ENCODE measurements at regions not wholly inside any gene's neighbourhood (a gene's known extent, or its start where the extent isn't known, plus 50 kb on each side); places are given as distances from the start of the nearest gene placed in this dataset.

DNA sequence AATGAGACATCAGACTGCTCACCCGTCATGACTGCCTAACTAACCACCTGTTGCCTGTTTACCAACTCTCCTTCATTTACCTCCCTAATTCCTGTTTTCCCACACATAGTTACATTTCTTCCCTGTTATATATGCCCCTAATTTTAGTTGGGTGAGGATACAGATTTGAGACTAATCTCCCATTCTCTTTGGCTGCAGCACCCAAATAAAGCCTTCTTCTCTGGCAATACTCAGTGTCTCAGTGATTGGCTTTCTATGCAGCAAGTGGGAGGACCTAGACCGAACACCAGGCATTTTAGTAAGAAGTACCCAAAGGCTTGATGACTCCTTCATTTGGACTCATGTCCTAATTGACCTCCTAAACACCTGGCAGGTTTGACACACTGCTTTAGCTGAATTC lies 147.2 kb downstream of the TRIB2 start (continued):
- TF ChIP-seq, protein P1, sequence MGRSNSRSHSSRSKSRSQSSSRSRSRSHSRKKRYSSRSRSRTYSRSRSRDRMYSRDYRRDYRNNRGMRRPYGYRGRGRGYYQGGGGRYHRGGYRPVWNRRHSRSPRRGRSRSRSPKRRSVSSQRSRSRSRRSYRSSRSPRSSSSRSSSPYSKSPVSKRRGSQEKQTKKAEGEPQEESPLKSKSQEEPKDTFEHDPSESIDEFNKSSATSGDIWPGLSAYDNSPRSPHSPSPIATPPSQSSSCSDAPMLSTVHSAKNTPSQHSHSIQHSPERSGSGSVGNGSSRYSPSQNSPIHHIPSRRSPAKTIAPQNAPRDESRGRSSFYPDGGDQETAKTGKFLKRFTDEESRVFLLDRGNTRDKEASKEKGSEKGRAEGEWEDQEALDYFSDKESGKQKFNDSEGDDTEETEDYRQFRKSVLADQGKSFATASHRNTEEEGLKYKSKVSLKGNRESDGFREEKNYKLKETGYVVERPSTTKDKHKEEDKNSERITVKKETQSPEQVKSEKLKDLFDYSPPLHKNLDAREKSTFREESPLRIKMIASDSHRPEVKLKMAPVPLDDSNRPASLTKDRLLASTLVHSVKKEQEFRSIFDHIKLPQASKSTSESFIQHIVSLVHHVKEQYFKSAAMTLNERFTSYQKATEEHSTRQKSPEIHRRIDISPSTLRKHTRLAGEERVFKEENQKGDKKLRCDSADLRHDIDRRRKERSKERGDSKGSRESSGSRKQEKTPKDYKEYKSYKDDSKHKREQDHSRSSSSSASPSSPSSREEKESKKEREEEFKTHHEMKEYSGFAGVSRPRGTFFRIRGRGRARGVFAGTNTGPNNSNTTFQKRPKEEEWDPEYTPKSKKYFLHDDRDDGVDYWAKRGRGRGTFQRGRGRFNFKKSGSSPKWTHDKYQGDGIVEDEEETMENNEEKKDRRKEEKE (IDR thresholded peaks at IDR 0.05), result no peak

DNA sequence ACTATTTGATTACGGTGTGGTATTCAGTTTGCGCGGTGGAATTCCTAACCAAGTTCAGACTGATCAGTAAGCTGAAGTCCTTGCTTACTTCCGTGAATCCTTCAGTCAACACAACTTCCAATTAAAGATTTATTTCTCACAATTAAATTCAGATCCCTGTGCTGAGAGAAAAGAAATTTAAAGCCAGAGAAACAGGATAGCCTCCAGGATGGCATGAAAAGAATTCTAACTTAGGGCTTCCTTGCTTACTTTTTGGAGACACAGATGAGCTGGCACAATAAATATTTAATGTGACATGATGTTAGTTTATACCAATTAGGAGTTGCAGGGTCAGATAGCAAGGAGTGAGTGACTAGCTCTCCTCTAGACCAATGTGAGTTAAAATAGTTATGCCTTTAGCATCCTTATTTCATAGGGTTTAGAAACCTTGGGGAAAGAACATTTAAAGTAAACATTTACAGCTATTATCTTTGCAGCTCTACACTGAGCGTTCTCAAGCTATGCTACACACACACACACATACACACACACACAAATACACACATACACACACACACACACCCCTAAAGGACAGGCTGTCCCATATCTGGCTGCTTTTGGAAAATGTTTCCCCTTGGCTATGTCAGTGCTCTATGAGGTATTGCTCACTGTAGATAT lies 151.0 kb downstream of the TRIB2 start:
- H4K20me1 ChIP-seq (ENCODE audit: control insufficient read depth, insufficient read depth), result no peaks in the 10 kb centered on the region
- H3K27me3 ChIP-seq (replicated peaks in 1 of 2; ENCODE audit: control insufficient read depth in 2 of 2, insufficient read depth in 2 of 2, low read length in 1 of 2), result peaks cover 1 to 3% of the 10 kb centered on the region in 2 experiments; a peak in 1 of 4 replicates
- ChIA-PET SMC1A (ENCODE audit: uncharacterized antibody, unreplicated experiment) (no interaction called here), CTCF (interaction anchor here (0.6 to 1.2 kb wide), 2 partner anchors 9 to 1082 kb away, joined by 3 read pairs; no protein-coding TSS in a partner anchor), POLR2A (no interaction called here), RAD21 (ENCODE audit: unreplicated experiment) (interaction anchor here (0.5 kb wide), 1 partner anchor 41 kb away, joined by 3 read pairs; no protein-coding TSS in a partner anchor)
- H3K9ac ChIP-seq (ENCODE audit: control insufficient read depth, insufficient read depth, low read length), result no peak overlapping the region
- no TSS peak for BruUV-seq (replicated peaks)
- 58% methylated on average over 5 of the region's 5 CpGs for WGBS (ENCODE audit: insufficient coverage, insufficient replicate concordance, low lambda C conversion rate, missing lambda C conversion rate)
- H3K36me3 ChIP-seq (ENCODE audit: control insufficient read depth in 2 of 2, insufficient read depth in 2 of 2, low read length in 1 of 2), result no peaks in the 10 kb centered on the region
- no peak for ATAC-seq
- no peak for DNase-seq (ENCODE audit: low read depth, low spot score)
- peaks cover 2% of the 10 kb centered on the region; the same call in 1 of the 3 replicates for H3K9me3 ChIP-seq (replicated peaks; ENCODE audit: control insufficient read depth, insufficient read depth, low read length)
- no peaks in the 10 kb centered on the region for H3K4me1 ChIP-seq (ENCODE audit: control insufficient read depth, insufficient read depth, low read length)
- in situ Hi-C loops (cut with MboI) (no loop called here), intact Hi-C loops (cut with micrococcal nuclease; ENCODE audit: unreplicated experiment) (no loop called here)
- no peak overlapping the region for H3K4me3 ChIP-seq
- H3K4me2 ChIP-seq (ENCODE audit: control insufficient read depth, insufficient read depth), result no peak overlapping the region
- FAIRE-seq, result no peak
- no peak overlapping the region for H3K27ac ChIP-seq (ENCODE audit: control insufficient read depth, insufficient read depth)
- TF ChIP-seq FOS (IDR thresholded peaks at IDR 0.05; ENCODE audit: borderline replicate concordance, extremely low read depth, insufficient read length) (no peak), CHD2 (IDR thresholded peaks at IDR 0.05; ENCODE audit: borderline replicate concordance, low read depth, low read length) (no peak)
- TF ChIP-seq, protein P2, sequence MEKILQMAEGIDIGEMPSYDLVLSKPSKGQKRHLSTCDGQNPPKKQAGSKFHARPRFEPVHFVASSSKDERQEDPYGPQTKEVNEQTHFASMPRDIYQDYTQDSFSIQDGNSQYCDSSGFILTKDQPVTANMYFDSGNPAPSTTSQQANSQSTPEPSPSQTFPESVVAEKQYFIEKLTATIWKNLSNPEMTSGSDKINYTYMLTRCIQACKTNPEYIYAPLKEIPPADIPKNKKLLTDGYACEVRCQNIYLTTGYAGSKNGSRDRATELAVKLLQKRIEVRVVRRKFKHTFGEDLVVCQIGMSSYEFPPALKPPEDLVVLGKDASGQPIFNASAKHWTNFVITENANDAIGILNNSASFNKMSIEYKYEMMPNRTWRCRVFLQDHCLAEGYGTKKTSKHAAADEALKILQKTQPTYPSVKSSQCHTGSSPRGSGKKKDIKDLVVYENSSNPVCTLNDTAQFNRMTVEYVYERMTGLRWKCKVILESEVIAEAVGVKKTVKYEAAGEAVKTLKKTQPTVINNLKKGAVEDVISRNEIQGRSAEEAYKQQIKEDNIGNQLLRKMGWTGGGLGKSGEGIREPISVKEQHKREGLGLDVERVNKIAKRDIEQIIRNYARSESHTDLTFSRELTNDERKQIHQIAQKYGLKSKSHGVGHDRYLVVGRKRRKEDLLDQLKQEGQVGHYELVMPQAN (conservative IDR thresholded peaks at IDR 0.05), result no peak
- TF ChIP-seq, protein P3, sequence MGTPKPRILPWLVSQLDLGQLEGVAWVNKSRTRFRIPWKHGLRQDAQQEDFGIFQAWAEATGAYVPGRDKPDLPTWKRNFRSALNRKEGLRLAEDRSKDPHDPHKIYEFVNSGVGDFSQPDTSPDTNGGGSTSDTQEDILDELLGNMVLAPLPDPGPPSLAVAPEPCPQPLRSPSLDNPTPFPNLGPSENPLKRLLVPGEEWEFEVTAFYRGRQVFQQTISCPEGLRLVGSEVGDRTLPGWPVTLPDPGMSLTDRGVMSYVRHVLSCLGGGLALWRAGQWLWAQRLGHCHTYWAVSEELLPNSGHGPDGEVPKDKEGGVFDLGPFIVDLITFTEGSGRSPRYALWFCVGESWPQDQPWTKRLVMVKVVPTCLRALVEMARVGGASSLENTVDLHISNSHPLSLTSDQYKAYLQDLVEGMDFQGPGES (IDR thresholded peaks at IDR 0.05), result no peak
- H3K79me2 ChIP-seq (ENCODE audit: control insufficient read depth, insufficient read depth, low read length), result no peaks in the 10 kb centered on the region
- H2AFZ ChIP-seq (ENCODE audit: control insufficient read depth, low read depth, low read length), result no peak overlapping the region
